ENCODE measurements at regions not wholly inside any gene's neighbourhood (a gene's known extent, or its start where the extent isn't known, plus 50 kb on each side); places are given as distances from the start of the nearest gene placed in this dataset.

DNA sequence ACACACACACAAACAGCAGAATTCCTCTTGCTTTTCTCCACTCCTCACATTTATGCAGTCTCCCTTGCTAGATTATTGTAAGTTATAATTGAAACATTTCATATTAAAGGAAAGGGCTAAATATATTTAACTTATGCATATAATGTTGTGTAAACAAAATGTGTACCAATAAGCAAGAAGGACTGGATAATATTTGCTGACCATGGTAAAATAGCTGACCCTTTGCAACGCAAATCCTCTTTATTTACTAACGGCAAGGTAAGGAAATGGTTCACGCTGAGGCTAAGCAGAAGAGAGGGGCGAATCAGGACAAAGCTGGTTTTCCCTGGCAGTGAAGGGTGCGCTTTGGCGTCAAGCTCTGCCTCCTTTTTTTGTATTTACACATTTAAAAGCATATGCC is 154.2 kb upstream of the IRX4 start:
- no peak overlapping the region for H2AFZ ChIP-seq (ENCODE audit: low read depth, low read length, severe bottlenecking)
- H3K79me2 ChIP-seq (ENCODE audit: insufficient read depth, low read length) = no peaks in the 10 kb centered on the region
- H3K4me2 ChIP-seq (ENCODE audit: low read depth, low read length, poor library complexity, severe bottlenecking) = no peak overlapping the region
- H3K27ac ChIP-seq (ENCODE audit: low read depth, low read length) = no peak overlapping the region
- H3K9me3 ChIP-seq (ENCODE audit: insufficient read depth, low read length) = no peaks in the 10 kb centered on the region
- H3K9ac ChIP-seq (ENCODE audit: low read length) = no peak overlapping the region
- no peaks in the 10 kb centered on the region for H3F3A ChIP-seq (ENCODE audit: insufficient read depth)
- H3K4me3 ChIP-seq (ENCODE audit: insufficient read depth, low read length, poor library complexity, severe bottlenecking) = no peak overlapping the region
- no peaks in the 10 kb centered on the region for H4K20me1 ChIP-seq (ENCODE audit: low read depth, low read length)
- H3K9me2 ChIP-seq (replicated peaks; ENCODE audit: insufficient read depth, low read length) = no peaks in the 10 kb centered on the region
- no peak for TF ChIP-seq EZH2phosphoT487 (conservative IDR thresholded peaks at IDR 0.05; ENCODE audit: low read length)
- H3K27me3 ChIP-seq (ENCODE audit: low read length) = no peaks in the 10 kb centered on the region
- no peaks in the 10 kb centered on the region for H3K36me3 ChIP-seq (ENCODE audit: low read length)

DNA sequence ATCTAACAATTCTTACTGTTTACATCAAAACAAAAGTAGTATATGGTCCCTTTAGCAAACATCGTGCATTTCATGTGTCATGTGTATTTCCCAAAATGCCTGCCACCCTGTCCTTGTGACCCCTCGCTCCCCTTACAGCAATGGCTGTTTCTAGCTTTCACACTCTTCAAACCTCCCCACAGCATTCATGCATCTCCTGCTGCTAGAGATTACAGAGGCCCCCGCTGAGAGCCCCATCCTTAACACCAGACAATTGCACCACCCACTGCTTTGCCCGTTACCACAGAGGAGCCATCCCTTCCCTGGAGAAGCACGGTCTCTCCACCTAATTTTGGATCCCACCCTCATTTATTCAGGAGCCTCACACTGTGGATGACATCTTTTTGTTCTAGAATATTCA is 149.7 kb upstream of the IRX4 start:
- Histone ChIP-seq H3K9ac (ENCODE audit: low read length) (no peak overlapping the region), H3K9me2 (replicated peaks; ENCODE audit: insufficient read depth, low read length) (no peaks in the 10 kb centered on the region), H4K20me1 (ENCODE audit: low read depth, low read length) (no peaks in the 10 kb centered on the region), H3K36me3 (ENCODE audit: low read length) (no peaks in the 10 kb centered on the region), H2AFZ (ENCODE audit: low read depth, low read length, severe bottlenecking) (no peak overlapping the region), H3K27ac (ENCODE audit: low read depth, low read length) (no peak overlapping the region), H3F3A (ENCODE audit: insufficient read depth) (no peaks in the 10 kb centered on the region), H3K9me3 (ENCODE audit: insufficient read depth, low read length) (no peaks in the 10 kb centered on the region), H3K79me2 (ENCODE audit: insufficient read depth, low read length) (no peaks in the 10 kb centered on the region), H3K27me3 (ENCODE audit: low read length) (0 out of 2 replicates have a peak, but pooled peaks cover 4% of the 10 kb centered on the region), H3K4me3 (ENCODE audit: insufficient read depth, low read length, poor library complexity, severe bottlenecking) (no peak overlapping the region), H3K4me2 (ENCODE audit: low read depth, low read length, poor library complexity, severe bottlenecking) (no peak overlapping the region)
- no peak for TF ChIP-seq EZH2phosphoT487 (conservative IDR thresholded peaks at IDR 0.05; ENCODE audit: low read length)
- TF ChIP-seq, protein P1, sequence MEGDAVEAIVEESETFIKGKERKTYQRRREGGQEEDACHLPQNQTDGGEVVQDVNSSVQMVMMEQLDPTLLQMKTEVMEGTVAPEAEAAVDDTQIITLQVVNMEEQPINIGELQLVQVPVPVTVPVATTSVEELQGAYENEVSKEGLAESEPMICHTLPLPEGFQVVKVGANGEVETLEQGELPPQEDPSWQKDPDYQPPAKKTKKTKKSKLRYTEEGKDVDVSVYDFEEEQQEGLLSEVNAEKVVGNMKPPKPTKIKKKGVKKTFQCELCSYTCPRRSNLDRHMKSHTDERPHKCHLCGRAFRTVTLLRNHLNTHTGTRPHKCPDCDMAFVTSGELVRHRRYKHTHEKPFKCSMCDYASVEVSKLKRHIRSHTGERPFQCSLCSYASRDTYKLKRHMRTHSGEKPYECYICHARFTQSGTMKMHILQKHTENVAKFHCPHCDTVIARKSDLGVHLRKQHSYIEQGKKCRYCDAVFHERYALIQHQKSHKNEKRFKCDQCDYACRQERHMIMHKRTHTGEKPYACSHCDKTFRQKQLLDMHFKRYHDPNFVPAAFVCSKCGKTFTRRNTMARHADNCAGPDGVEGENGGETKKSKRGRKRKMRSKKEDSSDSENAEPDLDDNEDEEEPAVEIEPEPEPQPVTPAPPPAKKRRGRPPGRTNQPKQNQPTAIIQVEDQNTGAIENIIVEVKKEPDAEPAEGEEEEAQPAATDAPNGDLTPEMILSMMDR (IDR thresholded peaks at IDR 0.05; ENCODE audit: insufficient read depth, low read length, poor library complexity, severe bottlenecking) = no peak

DNA sequence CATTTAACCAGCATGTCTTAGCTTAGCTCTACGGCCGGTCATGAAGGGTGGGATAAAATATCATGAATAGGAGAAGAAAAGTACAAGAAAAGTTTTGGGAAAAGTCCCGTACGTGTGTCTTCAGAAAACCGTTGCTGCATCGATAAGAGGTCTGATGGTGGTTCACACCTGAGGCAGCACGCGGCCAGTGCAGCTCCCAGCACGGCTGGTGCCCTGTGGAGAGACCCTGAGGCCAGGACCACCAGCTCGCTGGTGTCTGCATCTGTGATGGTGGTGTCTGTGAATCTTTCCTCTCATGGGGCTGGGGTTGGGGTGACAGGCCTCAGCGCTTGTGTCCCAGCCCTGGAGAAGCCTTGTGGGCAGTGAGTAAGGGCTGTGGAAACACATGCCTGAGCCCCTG is 148.9 kb upstream of the IRX4 start:
- Histone ChIP-seq H3K4me2 (ENCODE audit: low read depth, low read length, poor library complexity, severe bottlenecking) (no peak overlapping the region), H4K20me1 (ENCODE audit: low read depth, low read length) (no peaks in the 10 kb centered on the region), H3F3A (ENCODE audit: insufficient read depth) (no peaks in the 10 kb centered on the region), H3K9ac (ENCODE audit: low read length) (no peak overlapping the region), H3K27me3 (ENCODE audit: low read length) (0 out of 2 replicates have a peak, but pooled peaks cover 4% of the 10 kb centered on the region), H3K9me3 (ENCODE audit: insufficient read depth, low read length) (no peaks in the 10 kb centered on the region), H3K9me2 (replicated peaks; ENCODE audit: insufficient read depth, low read length) (no peaks in the 10 kb centered on the region), H3K27ac (ENCODE audit: low read depth, low read length) (no peak overlapping the region), H2AFZ (ENCODE audit: low read depth, low read length, severe bottlenecking) (no peak overlapping the region), H3K79me2 (ENCODE audit: insufficient read depth, low read length) (no peaks in the 10 kb centered on the region), H3K36me3 (ENCODE audit: low read length) (no peaks in the 10 kb centered on the region), H3K4me3 (ENCODE audit: insufficient read depth, low read length, poor library complexity, severe bottlenecking) (no peak overlapping the region)
- TF ChIP-seq, protein P1 (IDR thresholded peaks at IDR 0.05; ENCODE audit: insufficient read depth, low read length, poor library complexity, severe bottlenecking) = no peak
- no peak for TF ChIP-seq EZH2phosphoT487 (conservative IDR thresholded peaks at IDR 0.05; ENCODE audit: low read length)

DNA sequence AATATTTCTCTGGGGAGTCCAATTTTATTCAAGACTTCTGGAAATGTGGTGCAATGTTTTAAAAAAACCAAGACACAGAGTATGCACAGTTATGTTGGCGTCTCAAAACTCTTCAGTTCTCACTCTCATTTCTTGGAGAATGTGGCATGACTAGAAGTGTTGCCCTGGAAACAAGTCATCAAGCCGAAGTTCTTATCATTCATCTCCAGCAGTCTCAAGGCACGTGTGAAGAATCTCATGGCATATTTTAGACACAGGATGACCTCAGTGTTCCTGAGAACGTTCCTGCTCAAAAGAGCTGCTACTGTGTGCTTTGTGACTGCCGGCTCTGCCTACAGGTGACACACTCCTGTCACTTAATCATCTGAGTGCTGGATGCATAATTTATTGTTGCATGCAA is 147.4 kb upstream of the IRX4 start:
- Histone ChIP-seq H3K27me3 (ENCODE audit: low read length) (0 out of 2 replicates have a peak, but pooled peaks cover 4% of the 10 kb centered on the region), H3K9me2 (replicated peaks; ENCODE audit: insufficient read depth, low read length) (no peaks in the 10 kb centered on the region), H3K9me3 (ENCODE audit: insufficient read depth, low read length) (no peaks in the 10 kb centered on the region), H3K9ac (ENCODE audit: low read length) (no peak overlapping the region), H3K36me3 (ENCODE audit: low read length) (no peaks in the 10 kb centered on the region), H3F3A (ENCODE audit: insufficient read depth) (no peaks in the 10 kb centered on the region), H3K79me2 (ENCODE audit: insufficient read depth, low read length) (no peaks in the 10 kb centered on the region), H3K4me3 (ENCODE audit: insufficient read depth, low read length, poor library complexity, severe bottlenecking) (no peak overlapping the region), H4K20me1 (ENCODE audit: low read depth, low read length) (no peaks in the 10 kb centered on the region), H3K27ac (ENCODE audit: low read depth, low read length) (no peak overlapping the region), H2AFZ (ENCODE audit: low read depth, low read length, severe bottlenecking) (no peak overlapping the region), H3K4me2 (ENCODE audit: low read depth, low read length, poor library complexity, severe bottlenecking) (no peak overlapping the region)
- no peak for TF ChIP-seq EZH2phosphoT487 (conservative IDR thresholded peaks at IDR 0.05; ENCODE audit: low read length)
- TF ChIP-seq, protein P1 (IDR thresholded peaks at IDR 0.05; ENCODE audit: insufficient read depth, low read length, poor library complexity, severe bottlenecking) = no peak
